SK-N-SH (cell line): ENCODE measurements at regions not wholly inside any gene's neighbourhood (a gene's known extent, or its start where the extent isn't known, plus 50 kb on each side); places are given as distances from the start of the nearest gene placed in this dataset.

Experiments used
- CTCF ChIA-PET: fragments of 300-600, 350-600 bp; formaldehyde crosslinking; extraction: SDS; loops from one replicate; lab custom pipeline; 2021; lab: Yijun Ruan, JAX
- POLR2A ChIA-PET: fragments of 350-600 bp; sonication (Branson Sonifier 250); formaldehyde crosslinking; extraction: SDS; loops from one replicate; lab custom pipeline; 2020; ENCODE audit warnings: antibody characterized with exemption, inconsistent platforms; lab: Yijun Ruan, JAX
- DNase-seq: peaks from one replicate; pipeline ENCODE4 v3.0.0; 2012
- H2AFZ ChIP-seq: fragments of 200-600 bp; sonication (generic); 2 replicates; pipeline ENCODE4 v1.8.1; 2016; ENCODE audit warnings: antibody characterized with exemption, mild to moderate bottlenecking, low read depth
- H3F3A ChIP-seq: fragments of 200-600 bp; sonication (generic); replicated peaks from 2 replicates; pipeline ENCODE3; 2016; ENCODE audit warnings: antibody characterized with exemption, mild to moderate bottlenecking; ENCODE audit not compliant: insufficient read depth
- H3K27ac ChIP-seq, 2 experiments: fragments of 200-500 bp in 1 of 2; fragments of 200-600 bp in 1 of 2; sonication (Bioruptor generic) in 1 of 2; sonication (generic), shearing (Covaris generic) in 1 of 2; 2 replicates each; pipeline versions ENCODE4 v1.5.1 to v1.6.1; 2014 to 2016; ENCODE audit warnings: low read depth in 2 of 2, inconsistent platforms in 1 of 2, low read length in 1 of 2, mild to moderate bottlenecking in 1 of 2, mixed read lengths in 1 of 2
- H3K27me3 ChIP-seq: fragments of 200-600 bp; sonication (generic), shearing (Covaris generic); 2 replicates; pipeline ENCODE4 v1.6.1; 2016; ENCODE audit warnings: mixed run types; ENCODE audit not compliant: insufficient read depth
- H3K36me3 ChIP-seq, 2 experiments: fragments of 200-500 bp in 1 of 2; fragments of 200-600 bp in 1 of 2; sonication (Bioruptor generic) in 1 of 2; sonication (generic) in 1 of 2; replicated peaks in 1 of 2; 2 replicates each; pipeline versions ENCODE3 to v1.5.1; 2014 to 2016; ENCODE audit warnings: low read length in 1 of 2, mild to moderate bottlenecking in 1 of 2; ENCODE audit not compliant: insufficient read depth in 2 of 2, control insufficient read depth in 1 of 2
- H3K4me1 ChIP-seq, 2 experiments: fragments of 200-500 bp in 1 of 2; fragments of 200-600 bp in 1 of 2; sonication (Bioruptor generic) in 1 of 2; sonication (generic), shearing (Covaris generic) in 1 of 2; 2 replicates each; pipeline versions ENCODE4 v1.5.1 to v1.6.1; 2014 to 2016; ENCODE audit warnings: low read depth in 1 of 2, low read length in 1 of 2, mixed run types in 1 of 2; ENCODE audit not compliant: insufficient read depth in 2 of 2, control insufficient read depth in 1 of 2
- H3K4me2 ChIP-seq: fragments of 200-600 bp; sonication (generic), shearing (Covaris generic); 2 replicates; pipeline ENCODE4 v1.6.1; 2017; ENCODE audit warnings: mixed run types
- H3K4me3 ChIP-seq, 2 experiments: fragments of 200-500 bp in 1 of 2; fragments of 200-600 bp in 1 of 2; sonication (Bioruptor generic) in 1 of 2; sonication (generic), shearing (Covaris generic) in 1 of 2; 2 replicates each; pipeline versions ENCODE4 v1.5.1 to v1.8.1; 2014 to 2016; ENCODE audit warnings: low read depth in 2 of 2, inconsistent platforms in 1 of 2, low read length in 1 of 2, mild to moderate bottlenecking in 1 of 2, mixed read lengths in 1 of 2, moderate library complexity in 1 of 2
- H3K79me2 ChIP-seq: fragments of 200-600 bp; sonication (generic); 2 replicates; pipeline ENCODE4 v1.8.1; 2017; ENCODE audit warnings: mild to moderate bottlenecking; ENCODE audit not compliant: insufficient read depth
- H3K9ac ChIP-seq: fragments of 200-600 bp; sonication (generic); 2 replicates; pipeline ENCODE4 v1.6.1; 2017; ENCODE audit warnings: mixed run types
- H3K9me2 ChIP-seq: fragments of 200-600 bp; sonication (generic); 2 replicates; pipeline ENCODE4 v1.6.1; 2017; ENCODE audit warnings: mixed run types
- H3K9me3 ChIP-seq: fragments of 200-600 bp; sonication (generic); 2 replicates; pipeline ENCODE4 v1.6.1; 2017; ENCODE audit warnings: mixed run types, mild to moderate bottlenecking, moderate library complexity
- H4K20me1 ChIP-seq: fragments of 200-600 bp; sonication (generic); 2 replicates; pipeline ENCODE4 v1.6.1; 2017; ENCODE audit warnings: mild to moderate bottlenecking, mixed run types; ENCODE audit not compliant: insufficient read depth
- CTCF ChIP-seq: fragments of 200-600 bp; sonication (generic); IDR thresholded peaks from 2 replicates; pipeline ENCODE4 v1.6.1; 2017; ENCODE audit warnings: antibody characterized with exemption, mild to moderate bottlenecking, moderate library complexity
- ELF1 ChIP-seq: IDR thresholded peaks from 2 replicates; pipeline ENCODE4 v1.4.0; 2012
- EZH2phosphoT487 ChIP-seq: fragments of 200-600 bp; sonication (generic); IDR thresholded peaks from 2 replicates; pipeline ENCODE4 v1.6.1; 2017; ENCODE audit warnings: low read depth, mixed run types, mild to moderate bottlenecking, antibody characterized with exemption, moderate library complexity, borderline replicate concordance
- FOXJ3 ChIP-seq: sonication (generic); formaldehyde crosslinking; IDR thresholded peaks from 2 replicates; pipeline ENCODE4 v1.5.1; 2020; ENCODE audit warnings: mild to moderate bottlenecking, missing genetic modification reagents
- FOXM1 ChIP-seq: IDR thresholded peaks from 2 replicates; pipeline ENCODE4 v1.4.0; 2012; ENCODE audit warnings: low read depth, mild to moderate bottlenecking
- MXI1 ChIP-seq: IDR thresholded peaks from 2 replicates; pipeline ENCODE4 v1.6.1; 2012; ENCODE audit warnings: mild to moderate bottlenecking, low read depth, low read length, improper control_type of control experiment
- NFIC ChIP-seq: IDR thresholded peaks from 2 replicates; pipeline ENCODE4 v1.4.0; 2012; ENCODE audit warnings: borderline replicate concordance
- NRF1 ChIP-seq: IDR thresholded peaks from 2 replicates; pipeline ENCODE4 v1.6.1; 2012; ENCODE audit warnings: low read depth, mild to moderate bottlenecking, low read length
- POLR2AphosphoS5 ChIP-seq: IDR thresholded peaks from 2 replicates; pipeline ENCODE4 v1.6.1; 2012; ENCODE audit warnings: low read depth, low read length
- RAD21 ChIP-seq: IDR thresholded peaks from 2 replicates; pipeline ENCODE4 v1.6.1; 2012; ENCODE audit warnings: mild to moderate bottlenecking, low read length
- RCOR1 ChIP-seq: fragments of 150-350 bp; IDR thresholded peaks from 2 replicates; pipeline ENCODE4 v1.6.1; 2017; ENCODE audit warnings: antibody characterized with exemption, low read length
- REST ChIP-seq: IDR thresholded peaks from 2 replicates; pipeline ENCODE4 v1.6.1; 2012; ENCODE audit warnings: mild to moderate bottlenecking, low read depth, low read length, moderate library complexity
- SMC3 ChIP-seq: IDR thresholded peaks from 2 replicates; pipeline ENCODE4 v1.6.1; 2012; ENCODE audit warnings: low read depth, low read length, improper control_type of control experiment
- TAF1 ChIP-seq: IDR thresholded peaks from 2 replicates; pipeline ENCODE4 v1.6.1; 2012; ENCODE audit warnings: low read depth, mild to moderate bottlenecking, low read length, moderate library complexity, borderline replicate concordance
- USF2 ChIP-seq: fragments of 150-350 bp; IDR thresholded peaks from 2 replicates; pipeline ENCODE4 v1.6.1; 2017; ENCODE audit warnings: antibody characterized with exemption, low read length, low read depth, borderline replicate concordance
- YY1 ChIP-seq: IDR thresholded peaks from 2 replicates; pipeline ENCODE4 v1.4.0; 2012; ENCODE audit warnings: low read depth, mild to moderate bottlenecking
- WGBS: methylation state at CpG from one replicate; pipeline ENCODE4 v1.1.6; 2017; ENCODE audit warnings: low lambda C conversion rate; 5-methylcytosine and 5-hydroxymethylcytosine counted together
- TF ChIP-seq, protein P1 (sequence below): IDR thresholded peaks from 2 replicates; pipeline ENCODE4; 2012
- TF ChIP-seq, protein P2 (sequence below): IDR thresholded peaks from 2 replicates; pipeline ENCODE4 v1.4.0; 2012; ENCODE audit warnings: low read depth, borderline replicate concordance
- TF ChIP-seq, protein P3 (sequence below): IDR thresholded peaks from 2 replicates; pipeline ENCODE4 v1.4.0; 2012; ENCODE audit warnings: low read depth
- TF ChIP-seq, protein P4 (sequence below): fragments of 150-350 bp; IDR thresholded peaks from 2 replicates; pipeline ENCODE4 v1.6.1; 2016; ENCODE audit warnings: mild to moderate bottlenecking, low read depth, low read length

DNA sequence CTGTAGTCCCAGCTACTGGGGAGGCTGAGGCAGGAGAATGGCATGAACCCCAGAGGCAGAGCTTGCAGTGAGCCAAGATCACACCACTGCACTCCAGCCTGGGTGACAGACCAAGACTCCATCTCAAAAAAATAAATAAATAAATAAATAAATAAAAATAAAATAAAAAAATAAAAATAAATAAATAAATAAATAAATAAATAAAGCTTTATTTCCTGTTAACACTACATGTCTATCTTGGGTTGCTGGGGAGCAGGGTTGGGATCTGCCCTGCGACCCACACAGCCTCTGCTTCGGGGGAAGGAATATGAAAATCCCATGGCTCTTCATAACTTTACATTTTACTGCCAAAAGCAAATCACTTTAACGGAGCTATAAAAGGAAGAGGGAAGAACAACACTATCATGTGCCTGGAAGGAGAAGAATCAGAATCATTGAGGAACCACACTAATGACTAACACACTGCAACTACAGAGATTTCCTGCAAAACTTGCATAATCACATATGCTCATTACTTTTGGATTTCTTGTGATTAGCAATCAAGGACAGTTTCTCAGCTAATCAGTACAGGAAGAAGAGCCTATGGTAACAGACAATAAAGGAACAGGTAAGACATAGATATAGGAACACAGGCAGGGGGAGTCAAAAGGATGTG is 72.8 kb upstream of the CD55 start:
- Histone ChIP-seq H4K20me1 (no peaks in the 10 kb centered on the region), H3K9me2 (no peaks in the 10 kb centered on the region), H2AFZ (no peak overlapping the region), H3K9me3 (no peaks in the 10 kb centered on the region), H3F3A (no peaks in the 10 kb centered on the region), H3K79me2 (no peaks in the 10 kb centered on the region), H3K4me2 (no peak overlapping the region), H3K4me1 (no peaks in the 10 kb centered on the region; a peak in 1 of 4 replicates), H3K4me3 (no peak overlapping the region), H3K27me3 (no peaks in the 10 kb centered on the region), H3K27ac (no peak overlapping the region), H3K36me3 (no peaks in the 10 kb centered on the region), H3K9ac (no peak overlapping the region)
- POLR2A ChIA-PET, result no interaction called here
- DNase-seq, result no peak
- WGBS, result 6% methylated on average over 3 of the region's 3 CpGs
- CTCF ChIA-PET, result no interaction called here
- TF ChIP-seq CTCF (no peak), POLR2AphosphoS5 (no peak), YY1 (no peak), TAF1 (no peak), MXI1 (no peak), NFIC (no peak), NRF1 (no peak), RAD21 (no peak), SMC3 (no peak), ELF1 (no peak), USF2 (no peak), EZH2phosphoT487 (no peak), FOXM1 (no peak), RCOR1 (no peak), FOXJ3 (CRISPR knock-in tag) (no peak), REST (no peak)
- TF ChIP-seq, protein P1, sequence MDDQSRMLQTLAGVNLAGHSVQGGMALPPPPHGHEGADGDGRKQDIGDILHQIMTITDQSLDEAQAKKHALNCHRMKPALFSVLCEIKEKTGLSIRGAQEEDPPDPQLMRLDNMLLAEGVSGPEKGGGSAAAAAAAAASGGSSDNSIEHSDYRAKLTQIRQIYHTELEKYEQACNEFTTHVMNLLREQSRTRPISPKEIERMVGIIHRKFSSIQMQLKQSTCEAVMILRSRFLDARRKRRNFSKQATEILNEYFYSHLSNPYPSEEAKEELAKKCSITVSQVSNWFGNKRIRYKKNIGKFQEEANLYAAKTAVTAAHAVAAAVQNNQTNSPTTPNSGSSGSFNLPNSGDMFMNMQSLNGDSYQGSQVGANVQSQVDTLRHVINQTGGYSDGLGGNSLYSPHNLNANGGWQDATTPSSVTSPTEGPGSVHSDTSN, result no peak
- TF ChIP-seq, protein P2, sequence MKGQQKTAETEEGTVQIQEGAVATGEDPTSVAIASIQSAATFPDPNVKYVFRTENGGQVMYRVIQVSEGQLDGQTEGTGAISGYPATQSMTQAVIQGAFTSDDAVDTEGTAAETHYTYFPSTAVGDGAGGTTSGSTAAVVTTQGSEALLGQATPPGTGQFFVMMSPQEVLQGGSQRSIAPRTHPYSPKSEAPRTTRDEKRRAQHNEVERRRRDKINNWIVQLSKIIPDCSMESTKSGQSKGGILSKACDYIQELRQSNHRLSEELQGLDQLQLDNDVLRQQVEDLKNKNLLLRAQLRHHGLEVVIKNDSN, result no peak
- TF ChIP-seq, protein P3, sequence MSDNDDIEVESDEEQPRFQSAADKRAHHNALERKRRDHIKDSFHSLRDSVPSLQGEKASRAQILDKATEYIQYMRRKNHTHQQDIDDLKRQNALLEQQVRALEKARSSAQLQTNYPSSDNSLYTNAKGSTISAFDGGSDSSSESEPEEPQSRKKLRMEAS, result no peak
- TF ChIP-seq, protein P4, sequence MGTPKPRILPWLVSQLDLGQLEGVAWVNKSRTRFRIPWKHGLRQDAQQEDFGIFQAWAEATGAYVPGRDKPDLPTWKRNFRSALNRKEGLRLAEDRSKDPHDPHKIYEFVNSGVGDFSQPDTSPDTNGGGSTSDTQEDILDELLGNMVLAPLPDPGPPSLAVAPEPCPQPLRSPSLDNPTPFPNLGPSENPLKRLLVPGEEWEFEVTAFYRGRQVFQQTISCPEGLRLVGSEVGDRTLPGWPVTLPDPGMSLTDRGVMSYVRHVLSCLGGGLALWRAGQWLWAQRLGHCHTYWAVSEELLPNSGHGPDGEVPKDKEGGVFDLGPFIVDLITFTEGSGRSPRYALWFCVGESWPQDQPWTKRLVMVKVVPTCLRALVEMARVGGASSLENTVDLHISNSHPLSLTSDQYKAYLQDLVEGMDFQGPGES, result no peak
